Endothelial cell (in vitro differentiated cells): ENCODE measurements at regions not wholly inside any gene's neighbourhood (a gene's known extent, or its start where the extent isn't known, plus 50 kb on each side); places are given as distances from the start of the nearest gene placed in this dataset.

Experiments
- DNase-seq: peaks from one replicate; pipeline ENCODE4 v3.0.0; 2021; ENCODE audit warnings: low spot score
- H3K27ac Mint-ChIP-seq: one replicate; pipeline ENCODE4 v1.8.0; 2021; ENCODE audit warnings: mixed read lengths, inconsistent platforms; ENCODE audit not compliant: unreplicated experiment
- H3K27me3 Mint-ChIP-seq: one replicate; pipeline ENCODE4 v1.8.0; 2021; ENCODE audit warnings: mild to moderate bottlenecking, moderate library complexity, mixed read lengths, inconsistent platforms; ENCODE audit not compliant: unreplicated experiment
- H3K36me3 Mint-ChIP-seq: one replicate; pipeline ENCODE4 v1.8.0; 2021; ENCODE audit warnings: mild to moderate bottlenecking, low read depth, mixed read lengths, inconsistent platforms; ENCODE audit not compliant: unreplicated experiment
- H3K4me1 Mint-ChIP-seq: one replicate; pipeline ENCODE4 v1.8.0; 2021; ENCODE audit warnings: mild to moderate bottlenecking, mixed read lengths, inconsistent platforms; ENCODE audit not compliant: unreplicated experiment
- H3K4me3 Mint-ChIP-seq: one replicate; pipeline ENCODE4 v1.8.0; 2021; ENCODE audit warnings: mild to moderate bottlenecking, mixed read lengths, inconsistent platforms; ENCODE audit not compliant: unreplicated experiment
- H3K9me3 Mint-ChIP-seq: one replicate; pipeline ENCODE4 v1.8.0; 2021; ENCODE audit warnings: mixed read lengths, inconsistent platforms; ENCODE audit not compliant: unreplicated experiment
- CTCF ChIP-seq: fragments of 200-600 bp; sonication (generic); IDR thresholded peaks from one replicate; pipeline ENCODE4 v1.5.0; 2021; ENCODE audit warnings: antibody characterized with exemption; ENCODE audit not compliant: unreplicated experiment

- H3K9me3 Mint-ChIP-seq: no peaks in the 10 kb centered on the region
- no peak overlapping the region for H3K4me3 Mint-ChIP-seq
- no peak for TF ChIP-seq CTCF
- H3K4me1 Mint-ChIP-seq: peaks cover 8% of the 10 kb centered on the region
- no peaks in the 10 kb centered on the region for H3K36me3 Mint-ChIP-seq
- DNase-seq: no peak
- peaks cover 3% of the 10 kb centered on the region for H3K27me3 Mint-ChIP-seq
- no peak overlapping the region for H3K27ac Mint-ChIP-seq
Observed at GRCh38 chr6:25176466-25176865, 102.7 kb upstream of the CARMIL1 start.

GRCh38 chr6:25177500-25178028 lies 101.6 kb upstream of the CARMIL1 start:
- Mint-ChIP-seq H3K27me3 (peaks cover 3% of the 10 kb centered on the region), H3K4me1 (peaks cover 8% of the 10 kb centered on the region), H3K9me3 (no peaks in the 10 kb centered on the region), H3K27ac (no peak overlapping the region), H3K4me3 (no peak overlapping the region), H3K36me3 (no peaks in the 10 kb centered on the region)
- no peak for TF ChIP-seq CTCF
- DNase-seq: no peak

DNA sequence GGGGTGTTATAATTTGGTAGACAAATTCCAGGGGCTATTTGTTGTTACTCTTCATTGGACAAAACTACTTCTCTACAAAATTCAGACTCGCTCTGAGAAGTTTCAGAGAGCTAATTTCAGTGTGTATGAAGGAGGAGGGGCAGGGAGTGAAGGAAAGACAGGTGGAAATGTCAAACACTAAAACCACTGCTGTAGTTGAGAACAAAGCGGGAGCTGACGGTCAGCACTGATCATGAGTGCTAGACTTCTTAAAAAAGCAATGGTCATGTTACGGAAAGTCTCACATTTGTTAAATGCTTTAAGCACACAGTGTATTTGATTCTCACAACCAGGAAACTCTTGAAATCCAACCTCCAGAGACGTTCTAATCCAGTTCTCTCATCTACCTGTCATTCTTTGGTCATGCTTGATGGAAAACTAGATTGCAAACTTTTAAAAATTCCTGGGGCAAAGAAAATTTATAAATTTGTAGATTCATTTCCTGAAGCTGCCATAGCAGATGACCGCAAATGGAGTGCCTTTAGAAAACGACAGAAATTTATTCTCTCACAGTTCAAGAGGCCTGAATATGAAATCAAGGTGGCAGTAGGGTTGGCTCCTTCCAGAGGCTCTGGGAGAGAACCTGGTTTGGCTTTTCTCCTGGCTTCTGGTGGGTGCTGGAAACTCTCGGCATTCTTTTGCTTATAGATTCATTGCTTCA lies 100.7 kb upstream of the CARMIL1 start:
- DNase-seq: no peak
- Mint-ChIP-seq H3K27me3 (peaks cover 1% of the 10 kb centered on the region), H3K4me1 (peaks cover 8% of the 10 kb centered on the region), H3K27ac (no peak overlapping the region), H3K36me3 (no peaks in the 10 kb centered on the region), H3K9me3 (no peaks in the 10 kb centered on the region), H3K4me3 (no peak overlapping the region)
- TF ChIP-seq CTCF: no peak

DNA sequence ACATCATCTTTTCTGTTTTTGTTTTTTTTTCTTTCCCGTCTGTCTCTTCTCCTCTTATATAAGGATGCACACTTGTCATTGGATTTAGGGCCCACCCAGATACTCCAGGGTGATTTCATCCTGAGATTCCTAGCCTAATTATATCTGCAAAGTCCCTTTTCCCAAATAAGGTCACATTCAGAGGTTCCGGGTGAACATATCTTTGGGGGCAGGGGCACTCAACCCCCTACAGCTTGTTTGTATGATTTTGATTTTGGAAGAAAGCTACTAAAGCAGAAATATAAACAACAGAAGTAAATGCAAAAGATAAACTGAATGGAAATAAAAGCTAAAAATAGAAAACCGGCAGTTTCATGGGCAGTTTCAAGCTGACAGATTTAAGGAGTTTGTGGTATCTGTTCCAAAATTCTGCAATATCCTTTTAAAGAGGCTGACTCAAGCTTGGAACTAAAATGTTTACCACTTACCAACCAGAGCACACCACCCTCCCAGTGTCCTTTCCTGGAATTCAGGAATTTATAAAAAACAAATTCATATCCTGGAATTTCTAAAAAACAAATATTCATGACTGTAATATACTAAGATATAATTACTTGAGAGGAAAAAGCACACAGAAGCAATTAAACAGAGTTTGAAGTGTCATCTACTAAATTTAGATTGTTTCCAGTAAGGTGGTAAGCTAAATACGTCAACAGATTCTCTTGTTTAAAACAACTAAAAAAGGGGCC lies 100.0 kb upstream of the CARMIL1 start:
- Mint-ChIP-seq H3K4me1 (peaks cover 8% of the 10 kb centered on the region), H3K9me3 (no peaks in the 10 kb centered on the region), H3K27me3 (peaks cover 1% of the 10 kb centered on the region), H3K27ac (no peak overlapping the region), H3K4me3 (no peak overlapping the region), H3K36me3 (no peaks in the 10 kb centered on the region)
- no peak for DNase-seq
- no peak for TF ChIP-seq CTCF
